Gastrocnemius medialis (tissue), 4 donors: ENCODE measurements at regions not wholly inside any gene's neighbourhood (a gene's known extent, or its start where the extent isn't known, plus 50 kb on each side); places are given as distances from the start of the nearest gene placed in this dataset.
"Not testable (repeated sequence)": the region's sequence is repeated elsewhere in the genome, so short reads cannot be mapped to it uniquely, and the experiment has no call there.

Experiments used
- CTCF ChIP-seq, 5 experiments: fragments of 450-650 bp in 3 of 5; fragments of 200-600 bp in 2 of 5; sonication (generic) in 2 of 5; IDR thresholded peaks in 4 of 5; conservative IDR thresholded peaks in 1 of 5; 1 replicate in 4 of 5; 2 replicates in 1 of 5; pipeline ENCODE4 v1.5.1; 2016 to 2019; ENCODE audit warnings: antibody characterized with exemption in 5 of 5, mild to moderate bottlenecking in 3 of 5, moderate library complexity in 3 of 5
- POLR2A ChIP-seq, 2 donors: fragments of 450-650 bp; IDR thresholded peaks; one replicate each; pipeline ENCODE4 v1.6.1; 2017; ENCODE audit warnings: antibody characterized with exemption in 2 of 2, mild to moderate bottlenecking in 2 of 2, moderate library complexity in 2 of 2

- TF ChIP-seq CTCF (IDR thresholded peaks at IDR 0.05 in 4 of 5, conservative IDR thresholded peaks at IDR 0.05 in 1 of 5); POLR2A (IDR thresholded peaks at IDR 0.05): not testable (repeated sequence)
These were observed 139.0 kb downstream of the TBC1D2B start for GRCh38 chr15:77938546-77938945.
